K562 (cell line): ENCODE measurements at regions not wholly inside any gene's neighbourhood (a gene's known extent, or its start where the extent isn't known, plus 50 kb on each side); places are given as distances from the start of the nearest gene placed in this dataset.

ENCODE experiments used
- MGA ChIP-seq: fragments of 450-650 bp; IDR thresholded peaks from 2 replicates; pipeline ENCODE4 v1.6.1; 2016; ENCODE audit warnings: mild to moderate bottlenecking, moderate library complexity
- ZNF655 ChIP-seq: fragments of 250-450 bp; sonication (Bioruptor Pico); IDR thresholded peaks from 2 replicates; pipeline ENCODE4 v1.5.0; 2021

GRCh38 chr5:116664988-116665387 lies 90.4 kb upstream of the SEMA6A start (continued):
- TF ChIP-seq MGA = no peak
- no peak for TF ChIP-seq ZNF655 (CRISPR knock-in tag)
